GM12892 (cell line): ENCODE measurements at regions not wholly inside any gene's neighbourhood (a gene's known extent, or its start where the extent isn't known, plus 50 kb on each side); places are given as distances from the start of the nearest gene placed in this dataset.

Experiments used
- DNase-seq: peaks from one replicate; pipeline ENCODE4 v3.0.0; 2011; ENCODE audit not compliant: insufficient read length
- FAIRE-seq: peaks from 2 replicates; lab custom pipeline; 2011; peaks lifted over from hg19 to GRCh38; lab: Jason Lieb, UNC
- POLR2A ChIP-seq: IDR thresholded peaks from 2 replicates; pipeline ENCODE4 v1.6.1; 2011; ENCODE audit warnings: low read depth, low read length, control low read depth
- POLR2AphosphoS5 ChIP-seq: IDR thresholded peaks from 2 replicates; pipeline ENCODE4 v1.6.1; 2011; ENCODE audit warnings: low read depth, low read length, control low read depth
- TAF1 ChIP-seq: IDR thresholded peaks from 2 replicates; pipeline ENCODE4 v1.6.1; 2011; ENCODE audit warnings: low read depth, mild to moderate bottlenecking, control low read depth, low read length, borderline replicate concordance

GRCh38 chr12:12019881-12020280 lies 50.9 kb upstream of the BCL2L14 start:
- FAIRE-seq (no peak), DNase-seq (no peak)
- TF ChIP-seq POLR2AphosphoS5, result no peak
- no peak for TF ChIP-seq POLR2A
- no peak for TF ChIP-seq TAF1

GRCh38 chr12:12020762-12021161 lies 50.0 kb upstream of the BCL2L14 start:
- FAIRE-seq, result no peak
- TF ChIP-seq TAF1 (no peak), POLR2A (no peak), POLR2AphosphoS5 (no peak)
- no peak for DNase-seq
